NT2/D1 (cell line): ENCODE measurements at regions not wholly inside any gene's neighbourhood (a gene's known extent, or its start where the extent isn't known, plus 50 kb on each side); places are given as distances from the start of the nearest gene placed in this dataset.
"Not testable (repeated sequence)": the region's sequence is repeated elsewhere in the genome, so short reads cannot be mapped to it uniquely, and the experiment has no call there.

Source experiments
- SUZ12 ChIP-seq: IDR thresholded peaks from 2 replicates; pipeline ENCODE4 v1.6.1; 2011; ENCODE audit not compliant: insufficient read length, insufficient read depth; ENCODE audit errors: extremely low read depth
- YY1 ChIP-seq: IDR thresholded peaks from 2 replicates; pipeline ENCODE4 v1.6.1; 2011; ENCODE audit not compliant: insufficient read length, insufficient read depth
- ZNF274 ChIP-seq: IDR thresholded peaks from 2 replicates; pipeline ENCODE4 v1.6.1; 2011; ENCODE audit warnings: mild to moderate bottlenecking, low read depth, low read length

DNA sequence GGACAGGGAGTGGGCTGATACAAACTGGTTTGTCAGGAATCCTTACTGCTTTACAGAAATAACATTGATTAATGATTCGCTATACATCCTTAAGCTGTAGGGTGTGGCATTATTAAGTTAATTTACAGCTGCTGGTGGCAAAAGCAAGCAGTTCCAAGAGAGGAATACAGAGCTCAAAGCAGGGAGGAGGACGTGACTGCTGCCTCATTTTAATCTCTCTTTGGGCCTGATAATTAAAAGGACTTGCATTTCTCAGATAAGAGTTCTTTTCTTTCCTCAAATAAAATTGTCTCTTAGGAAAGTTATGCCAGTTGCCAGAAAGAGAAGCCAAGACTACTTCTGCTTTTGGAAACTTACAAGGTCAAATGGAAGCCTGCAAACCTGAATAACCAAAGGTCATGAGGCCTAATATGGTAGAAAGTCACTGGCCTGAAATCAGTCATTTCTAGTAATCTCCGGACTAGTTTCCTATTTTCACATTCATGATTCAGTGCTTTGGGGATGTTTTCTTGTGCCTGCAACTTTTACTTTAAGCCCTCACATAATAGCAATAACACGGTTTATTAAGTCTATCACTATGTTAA is 426.2 kb upstream of the SPATA31A3 start:
- TF ChIP-seq YY1, ZNF274, SUZ12: not testable (repeated sequence)
